AG09319 (cell line): ENCODE measurements at regions not wholly inside any gene's neighbourhood (a gene's known extent, or its start where the extent isn't known, plus 50 kb on each side); places are given as distances from the start of the nearest gene placed in this dataset.

Experiments
- DNase-seq: peaks from one replicate; pipeline ENCODE4 v3.0.0-alpha.2; 2010; ENCODE audit warnings: low read depth; ENCODE audit errors: extremely low read depth
- CTCF ChIP-seq: IDR thresholded peaks from 2 replicates; pipeline ENCODE4 v1.5.1; 2011; ENCODE audit warnings: low read depth, mild to moderate bottlenecking, inconsistent platforms, low read length, moderate library complexity

- no peak for DNase-seq
- no peak for TF ChIP-seq CTCF
These were observed 1418.2 kb downstream of the AACS start for GRCh38 chr12:126483145-126484068.

- no peak for DNase-seq
- no peak for TF ChIP-seq CTCF
These were observed 1422.3 kb downstream of the AACS start for GRCh38 chr12:126487431-126487980.

- TF ChIP-seq CTCF, result no peak
- DNase-seq, result no peak
These were observed 1423.6 kb downstream of the AACS start for GRCh38 chr12:126488806-126489205.

GRCh38 chr12:126492181-126492580 is 1426.9 kb downstream of the AACS start:
- TF ChIP-seq CTCF, result no peak
- no peak for DNase-seq

- TF ChIP-seq CTCF, result no peak
- DNase-seq, result no peak
These were observed 1428.3 kb downstream of the AACS start for GRCh38 chr12:126493366-126494108.

GRCh38 chr12:126496201-126496600 is 1431.0 kb downstream of the AACS start:
- no peak for TF ChIP-seq CTCF
- DNase-seq, result no peak
